ENCODE measurements at regions not wholly inside any gene's neighbourhood (a gene's known extent, or its start where the extent isn't known, plus 50 kb on each side); places are given as distances from the start of the nearest gene placed in this dataset.

DNA sequence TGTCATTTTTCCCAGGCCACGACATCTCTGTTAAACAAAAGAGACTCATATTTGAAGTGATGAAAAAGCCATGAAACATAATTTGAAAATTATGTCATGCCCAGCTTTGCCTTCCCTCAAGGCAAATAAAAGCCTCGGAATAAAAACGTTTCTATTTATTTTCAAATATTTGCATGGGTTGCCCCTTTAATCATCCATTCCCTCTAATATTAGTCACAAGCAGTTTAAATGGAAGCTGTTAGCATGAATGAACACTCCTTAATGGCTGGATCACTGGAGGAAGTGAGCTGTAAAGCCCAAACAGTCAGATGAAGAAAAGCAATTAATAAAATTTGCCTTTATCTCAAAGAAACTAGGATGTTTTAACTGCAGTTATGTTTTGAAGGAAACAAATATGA is 69.3 kb upstream of the STMND1 start:
- Histone ChIP-seq H3K36me3 (no peaks in the 10 kb centered on the region), H3K4me3 (ENCODE audit: low read depth, low read length) (no peak overlapping the region), H3K27ac (no peak overlapping the region), H3K9me3 (ENCODE audit: severe bottlenecking) (peaks cover 11% of the 10 kb centered on the region), H3K27me3 (ENCODE audit: insufficient read depth, low read depth, severe bottlenecking) (peaks cover 49% of the 10 kb centered on the region)
- DNase-seq = no peak
- TF ChIP-seq, protein P1, sequence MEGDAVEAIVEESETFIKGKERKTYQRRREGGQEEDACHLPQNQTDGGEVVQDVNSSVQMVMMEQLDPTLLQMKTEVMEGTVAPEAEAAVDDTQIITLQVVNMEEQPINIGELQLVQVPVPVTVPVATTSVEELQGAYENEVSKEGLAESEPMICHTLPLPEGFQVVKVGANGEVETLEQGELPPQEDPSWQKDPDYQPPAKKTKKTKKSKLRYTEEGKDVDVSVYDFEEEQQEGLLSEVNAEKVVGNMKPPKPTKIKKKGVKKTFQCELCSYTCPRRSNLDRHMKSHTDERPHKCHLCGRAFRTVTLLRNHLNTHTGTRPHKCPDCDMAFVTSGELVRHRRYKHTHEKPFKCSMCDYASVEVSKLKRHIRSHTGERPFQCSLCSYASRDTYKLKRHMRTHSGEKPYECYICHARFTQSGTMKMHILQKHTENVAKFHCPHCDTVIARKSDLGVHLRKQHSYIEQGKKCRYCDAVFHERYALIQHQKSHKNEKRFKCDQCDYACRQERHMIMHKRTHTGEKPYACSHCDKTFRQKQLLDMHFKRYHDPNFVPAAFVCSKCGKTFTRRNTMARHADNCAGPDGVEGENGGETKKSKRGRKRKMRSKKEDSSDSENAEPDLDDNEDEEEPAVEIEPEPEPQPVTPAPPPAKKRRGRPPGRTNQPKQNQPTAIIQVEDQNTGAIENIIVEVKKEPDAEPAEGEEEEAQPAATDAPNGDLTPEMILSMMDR (IDR thresholded peaks at IDR 0.05; ENCODE audit: low read depth, low read length) = no peak

DNA sequence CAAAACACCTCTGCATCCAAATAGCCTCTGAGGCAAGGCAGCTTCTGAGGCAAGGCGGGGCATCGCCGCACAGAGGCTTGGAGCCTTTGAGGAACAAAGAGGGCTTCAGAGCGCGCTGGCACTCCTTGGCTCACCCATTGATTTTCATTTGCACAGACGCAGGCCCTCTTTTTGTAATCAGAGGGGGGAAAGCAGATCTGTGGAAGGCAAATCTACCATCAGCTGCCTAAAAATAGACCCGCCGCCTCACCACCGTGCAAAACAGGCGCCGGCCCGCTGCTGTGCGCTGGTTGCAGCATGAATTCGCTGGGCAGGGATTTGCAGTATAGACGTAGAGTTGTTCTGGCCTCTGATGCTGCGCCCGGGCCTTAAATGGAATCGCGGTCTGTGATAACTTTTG is 69.9 kb upstream of the STMND1 start:
- peaks cover 8% of the 10 kb centered on the region for H3K9me3 ChIP-seq (ENCODE audit: severe bottlenecking)
- TF ChIP-seq, protein P1 (IDR thresholded peaks at IDR 0.05; ENCODE audit: low read depth, low read length) = no peak
- H3K27me3 ChIP-seq (ENCODE audit: insufficient read depth, low read depth, severe bottlenecking) = peaks cover 52% of the 10 kb centered on the region
- DNase-seq = no peak
- H3K4me3 ChIP-seq (ENCODE audit: low read depth, low read length) = no peak overlapping the region
- H3K27ac ChIP-seq = no peak overlapping the region
- no peaks in the 10 kb centered on the region for H3K36me3 ChIP-seq

DNA sequence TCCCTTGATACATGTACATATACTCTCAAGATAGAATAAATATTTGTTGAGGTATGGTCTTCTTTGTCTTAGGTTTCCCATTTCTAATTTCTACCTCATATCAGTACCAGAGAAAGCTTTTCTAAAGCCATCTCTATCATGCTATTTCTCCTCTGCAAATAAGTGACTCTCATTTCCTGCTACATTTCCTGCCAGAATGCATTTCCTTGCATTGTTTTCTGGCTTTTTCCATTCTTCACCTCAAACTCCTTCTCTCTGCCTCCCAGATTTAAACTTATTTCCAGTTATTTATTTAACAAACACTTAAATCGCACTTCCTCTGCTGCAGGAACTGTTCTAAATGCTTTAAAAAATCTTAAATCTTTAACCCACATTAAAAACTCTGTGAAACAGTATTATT is 74.4 kb upstream of the STMND1 start:
- Histone ChIP-seq H3K4me3 (ENCODE audit: low read depth, low read length) (no peak overlapping the region), H3K27me3 (ENCODE audit: insufficient read depth, low read depth, severe bottlenecking) (peaks cover 53% of the 10 kb centered on the region), H3K27ac (no peak overlapping the region), H3K36me3 (no peaks in the 10 kb centered on the region), H3K9me3 (ENCODE audit: severe bottlenecking) (peaks cover 12% of the 10 kb centered on the region)
- DNase-seq = no peak
- TF ChIP-seq, protein P1 (IDR thresholded peaks at IDR 0.05; ENCODE audit: low read depth, low read length) = no peak

DNA sequence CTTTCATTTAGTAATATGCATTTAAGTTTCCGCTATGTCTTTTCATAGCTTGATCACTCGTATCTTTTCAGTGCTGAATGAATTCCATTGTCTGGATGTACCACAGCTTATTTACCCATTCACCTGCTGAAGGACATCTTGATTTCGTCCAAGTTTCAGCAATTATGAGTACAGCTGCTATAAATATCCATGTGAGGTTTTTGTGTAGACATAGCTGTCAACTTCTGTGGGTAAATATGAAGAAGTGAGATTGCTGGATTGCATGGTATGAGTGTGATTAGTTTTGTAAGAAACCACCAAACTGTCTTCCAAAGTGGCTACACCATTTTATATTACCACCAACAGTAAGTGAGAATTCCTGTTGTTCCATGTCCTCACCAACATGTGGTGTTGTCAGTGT is 79.2 kb upstream of the STMND1 start:
- Histone ChIP-seq H3K4me3 (ENCODE audit: low read depth, low read length) (no peak overlapping the region), H3K27ac (no peak overlapping the region), H3K27me3 (ENCODE audit: insufficient read depth, low read depth, severe bottlenecking) (peaks cover 17% of the 10 kb centered on the region), H3K36me3 (no peaks in the 10 kb centered on the region), H3K9me3 (ENCODE audit: severe bottlenecking) (peaks cover 4% of the 10 kb centered on the region)
- TF ChIP-seq, protein P1 (IDR thresholded peaks at IDR 0.05; ENCODE audit: low read depth, low read length) = no peak
- no peak for DNase-seq

DNA sequence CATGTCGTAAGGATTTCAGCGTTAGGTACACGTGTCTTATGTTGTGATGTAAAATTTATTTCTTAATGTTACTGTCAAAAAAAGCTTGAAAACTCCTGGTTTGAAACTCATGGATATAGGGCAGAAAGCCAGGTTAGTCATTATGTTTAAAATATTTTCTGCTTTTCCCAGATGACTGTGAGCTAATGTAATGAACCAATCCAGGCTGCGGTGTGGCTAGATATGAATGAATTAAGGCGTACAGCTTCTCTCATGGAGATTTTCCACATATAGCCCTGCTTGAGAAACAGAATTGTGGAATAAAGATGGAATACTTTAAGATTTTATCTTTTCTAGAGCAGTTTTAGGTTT is 80.3 kb upstream of the STMND1 start:
- DNase-seq = no peak
- TF ChIP-seq, protein P1 (IDR thresholded peaks at IDR 0.05; ENCODE audit: low read depth, low read length) = no peak
- no peaks in the 10 kb centered on the region for H3K36me3 ChIP-seq
- peaks cover 4% of the 10 kb centered on the region for H3K9me3 ChIP-seq (ENCODE audit: severe bottlenecking)
- H3K4me3 ChIP-seq (ENCODE audit: low read depth, low read length) = no peak overlapping the region
- no peak overlapping the region for H3K27ac ChIP-seq
- peaks cover 7% of the 10 kb centered on the region for H3K27me3 ChIP-seq (ENCODE audit: insufficient read depth, low read depth, severe bottlenecking)

DNA sequence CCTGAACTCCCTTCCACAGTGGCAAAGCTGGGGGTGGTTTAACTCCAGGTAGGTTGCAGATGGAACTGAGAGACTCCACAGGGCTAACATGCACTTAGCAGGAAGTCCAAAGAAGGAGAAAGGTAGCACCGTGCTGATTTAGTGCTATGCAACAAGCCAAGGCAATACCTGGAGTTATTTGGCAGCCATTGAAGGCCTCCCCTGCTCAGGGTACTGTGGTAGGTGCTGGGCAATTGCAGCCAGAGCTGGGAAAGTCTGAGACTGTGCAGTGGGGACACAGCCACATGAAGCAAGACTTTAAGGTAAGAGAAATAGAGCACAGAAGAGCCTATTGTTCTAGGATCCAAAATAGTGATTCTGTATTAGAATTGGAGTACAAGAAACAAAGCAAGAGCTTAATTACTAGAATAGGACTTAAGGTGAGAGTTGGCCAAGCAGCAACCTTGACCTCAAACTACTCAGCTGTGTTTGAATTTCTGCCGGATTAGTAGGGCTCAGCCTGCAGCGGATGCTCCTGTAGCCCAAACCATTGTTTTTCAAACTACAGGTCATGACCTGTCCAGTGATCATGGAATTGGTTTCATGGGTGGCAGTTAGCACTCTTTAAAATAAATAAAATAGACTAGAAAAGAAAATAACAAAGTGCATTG is 80.8 kb upstream of the STMND1 start:
- H3K27me3 ChIP-seq (ENCODE audit: insufficient read depth, low read depth, severe bottlenecking) = peaks cover 4% of the 10 kb centered on the region
- no peak overlapping the region for H3K27ac ChIP-seq
- TF ChIP-seq, protein P1 (IDR thresholded peaks at IDR 0.05; ENCODE audit: low read depth, low read length) = no peak
- no peaks in the 10 kb centered on the region for H3K36me3 ChIP-seq
- H3K9me3 ChIP-seq (ENCODE audit: severe bottlenecking) = peaks cover 4% of the 10 kb centered on the region
- no peak for DNase-seq
- H3K4me3 ChIP-seq (ENCODE audit: low read depth, low read length) = no peak overlapping the region

All from WERI-Rb-1 (cell line).